ENCODE measurements at regions not wholly inside any gene's neighbourhood (a gene's known extent, or its start where the extent isn't known, plus 50 kb on each side); places are given as distances from the start of the nearest gene placed in this dataset.
"Not testable (repeated sequence)": the region's sequence is repeated elsewhere in the genome, so short reads cannot be mapped to it uniquely, and the experiment has no call there.

GRCh38 chr6:115191989-115192388 is 849.2 kb upstream of the HS3ST5 start:
- no peak for DNase-seq (ENCODE audit: low spot score)
- intact Hi-C loops (cut with DNase I) = no loop called here

- no peak for DNase-seq (ENCODE audit: low spot score)
- intact Hi-C loops (cut with DNase I) = no loop called here
Measured at GRCh38 chr6:115190534-115190933, 847.7 kb upstream of the HS3ST5 start.

GRCh38 chr6:115175456-115175855 is 832.6 kb upstream of the HS3ST5 start:
- intact Hi-C loops (cut with DNase I); DNase-seq (ENCODE audit: low spot score): not testable (repeated sequence)

- intact Hi-C loops (cut with DNase I) = not testable (repeated sequence)
Measured at GRCh38 chr6:115165912-115166311, 823.1 kb upstream of the HS3ST5 start.

GRCh38 chr6:115159733-115160132 is 816.9 kb upstream of the HS3ST5 start:
- intact Hi-C loops (cut with DNase I) = no loop called here
- DNase-seq (ENCODE audit: low spot score) = no peak

More at GRCh38 chr6:115165912-115166311, 823.1 kb upstream of the HS3ST5 start:
- DNase-seq (ENCODE audit: low spot score) = not testable (repeated sequence)

GRCh38 chr6:115137910-115138309 is 795.1 kb upstream of the HS3ST5 start:
- intact Hi-C loops (cut with DNase I) = no loop called here
- DNase-seq (ENCODE audit: low spot score) = no peak

- DNase-seq (ENCODE audit: low spot score) = no peak
- intact Hi-C loops (cut with DNase I) = no loop called here
Measured at GRCh38 chr6:115133790-115134189, 791.0 kb upstream of the HS3ST5 start.

GRCh38 chr6:115131709-115132490 is 789.1 kb upstream of the HS3ST5 start:
- intact Hi-C loops (cut with DNase I) = no loop called here
- no peak for DNase-seq (ENCODE audit: low spot score)

- intact Hi-C loops (cut with DNase I); DNase-seq (ENCODE audit: low spot score): not testable (repeated sequence)
Measured at GRCh38 chr6:115121513-115121912, 778.7 kb upstream of the HS3ST5 start.

GRCh38 chr6:115120391-115120790 is 777.6 kb upstream of the HS3ST5 start:
- intact Hi-C loops (cut with DNase I) = no loop called here
- DNase-seq (ENCODE audit: low spot score) = no peak

GRCh38 chr6:115091461-115091860 is 748.6 kb upstream of the HS3ST5 start:
- intact Hi-C loops (cut with DNase I) = no loop called here
- no peak for DNase-seq (ENCODE audit: low spot score)

- intact Hi-C loops (cut with DNase I) = no loop called here
- DNase-seq (ENCODE audit: low spot score) = no peak
Measured at GRCh38 chr6:115078555-115078954, 735.7 kb upstream of the HS3ST5 start.

- DNase-seq (ENCODE audit: low spot score) = no peak
- intact Hi-C loops (cut with DNase I) = no loop called here
Measured at GRCh38 chr6:115071962-115072361, 729.1 kb upstream of the HS3ST5 start.

GRCh38 chr6:115067690-115068447 is 725.0 kb upstream of the HS3ST5 start:
- intact Hi-C loops (cut with DNase I) = no loop called here
- DNase-seq (ENCODE audit: low spot score) = no peak

- intact Hi-C loops (cut with DNase I) = no loop called here
- DNase-seq (ENCODE audit: low spot score) = no peak
Measured at GRCh38 chr6:115064680-115065079, 721.9 kb upstream of the HS3ST5 start.

GRCh38 chr6:115060581-115060980 is 717.8 kb upstream of the HS3ST5 start:
- no peak for DNase-seq (ENCODE audit: low spot score)
- intact Hi-C loops (cut with DNase I) = no loop called here

GRCh38 chr6:115058414-115059211 is 715.8 kb upstream of the HS3ST5 start:
- intact Hi-C loops (cut with DNase I) = no loop called here
- no peak for DNase-seq (ENCODE audit: low spot score)

GRCh38 chr6:115055579-115055978 is 712.8 kb upstream of the HS3ST5 start:
- intact Hi-C loops (cut with DNase I) = no loop called here
- DNase-seq (ENCODE audit: low spot score) = no peak

GRCh38 chr6:115054242-115054641 is 711.4 kb upstream of the HS3ST5 start:
- intact Hi-C loops (cut with DNase I); DNase-seq (ENCODE audit: low spot score): not testable (repeated sequence)

- DNase-seq (ENCODE audit: low spot score) = no peak
- intact Hi-C loops (cut with DNase I) = no loop called here
Measured at GRCh38 chr6:115053169-115053860, 710.5 kb upstream of the HS3ST5 start.
